Fibroblast of skin of scalp (primary cell): ENCODE measurements at regions not wholly inside any gene's neighbourhood (a gene's known extent, or its start where the extent isn't known, plus 50 kb on each side); places are given as distances from the start of the nearest gene placed in this dataset.
"Not testable (repeated sequence)": the region's sequence is repeated elsewhere in the genome, so short reads cannot be mapped to it uniquely, and the experiment has no call there.

ENCODE experiments used
- DNase-seq: peaks from one replicate; pipeline ENCODE4 v3.0.0-alpha.2; 2013

DNA sequence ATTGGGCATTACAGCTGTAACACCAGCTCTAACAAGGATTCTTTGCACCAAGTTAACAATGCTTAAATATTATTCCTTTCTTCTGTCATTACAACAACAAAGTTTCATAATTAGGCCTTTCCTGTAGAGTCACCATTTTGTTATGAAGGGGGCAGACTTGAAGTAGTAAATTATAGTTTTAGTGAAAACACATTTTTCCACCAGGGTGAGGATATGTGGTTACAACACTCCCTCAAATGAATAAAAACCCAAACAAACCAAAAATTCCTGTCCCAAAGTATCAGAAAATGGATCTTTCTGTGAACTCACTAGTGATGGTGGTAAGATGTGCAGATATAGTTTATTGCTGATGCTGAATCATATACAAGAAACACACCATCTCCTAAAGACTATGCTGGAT is 250.5 kb upstream of the TUT7 start:
- DNase-seq = peak; percentile 92

DNA sequence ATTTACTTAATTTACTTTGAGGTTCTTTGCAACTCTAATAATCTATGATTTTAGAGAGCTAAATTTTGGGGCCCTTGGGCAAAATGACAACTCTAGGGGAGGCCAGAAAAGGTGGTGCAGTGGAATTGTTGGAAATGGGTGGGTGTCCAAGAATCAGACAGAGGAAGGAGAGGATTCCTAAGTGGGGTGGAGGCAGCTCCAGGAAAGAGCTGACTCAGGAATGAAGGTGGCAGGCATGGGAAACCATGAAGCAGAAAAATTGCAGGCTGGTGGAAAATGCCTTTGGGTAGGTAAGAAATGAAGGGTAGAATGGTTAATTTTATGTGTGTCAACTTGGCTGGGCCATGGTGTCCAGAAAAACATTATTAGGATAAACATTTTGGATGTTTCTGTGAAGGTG is 248.5 kb upstream of the TUT7 start:
- no peak for DNase-seq

DNA sequence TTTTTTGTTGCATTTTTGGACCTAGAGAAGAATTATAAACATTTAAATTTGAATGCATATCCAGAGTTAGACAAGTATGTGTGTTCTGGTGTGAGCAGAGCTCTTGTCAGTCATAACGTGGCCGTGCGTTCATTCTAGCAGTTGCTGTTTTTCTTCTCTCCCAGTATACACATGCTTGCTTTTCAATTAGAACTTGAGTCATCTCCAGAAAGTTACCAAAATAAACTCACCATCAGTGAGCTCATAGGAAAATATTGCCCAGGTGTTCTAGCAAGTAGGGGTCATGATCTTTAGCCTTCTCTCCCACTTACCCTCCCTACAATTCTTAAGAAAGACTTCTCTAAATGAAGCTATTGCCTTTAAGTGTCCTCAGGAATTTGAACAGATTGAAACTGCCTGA is 247.5 kb upstream of the TUT7 start:
- DNase-seq = no peak

GRCh38 chr9:86600977-86601376 is 246.8 kb upstream of the TUT7 start:
- DNase-seq = no peak

- peak; percentile 38 for DNase-seq
These were observed 246.1 kb upstream of the TUT7 start for GRCh38 chr9:86600291-86600690.

DNA sequence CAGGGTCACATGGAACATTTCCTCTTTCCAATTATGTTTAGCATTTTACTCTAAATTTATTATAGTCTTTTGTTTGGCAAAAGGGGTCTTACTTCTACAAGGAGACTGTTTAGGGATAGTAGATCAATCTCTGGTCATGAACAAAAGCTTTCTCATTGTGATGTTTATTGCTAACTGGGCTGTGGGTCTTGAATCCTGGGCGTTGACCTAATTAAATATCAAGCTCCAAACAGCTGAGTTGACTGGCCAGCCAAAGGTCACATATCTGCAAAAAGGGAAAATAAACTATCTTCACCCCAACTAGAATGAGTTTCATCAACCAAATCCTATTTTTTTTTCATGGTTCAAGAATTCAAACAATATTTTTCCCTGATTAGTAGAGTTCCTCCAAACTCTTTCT is 245.4 kb upstream of the TUT7 start:
- DNase-seq = no peak

DNA sequence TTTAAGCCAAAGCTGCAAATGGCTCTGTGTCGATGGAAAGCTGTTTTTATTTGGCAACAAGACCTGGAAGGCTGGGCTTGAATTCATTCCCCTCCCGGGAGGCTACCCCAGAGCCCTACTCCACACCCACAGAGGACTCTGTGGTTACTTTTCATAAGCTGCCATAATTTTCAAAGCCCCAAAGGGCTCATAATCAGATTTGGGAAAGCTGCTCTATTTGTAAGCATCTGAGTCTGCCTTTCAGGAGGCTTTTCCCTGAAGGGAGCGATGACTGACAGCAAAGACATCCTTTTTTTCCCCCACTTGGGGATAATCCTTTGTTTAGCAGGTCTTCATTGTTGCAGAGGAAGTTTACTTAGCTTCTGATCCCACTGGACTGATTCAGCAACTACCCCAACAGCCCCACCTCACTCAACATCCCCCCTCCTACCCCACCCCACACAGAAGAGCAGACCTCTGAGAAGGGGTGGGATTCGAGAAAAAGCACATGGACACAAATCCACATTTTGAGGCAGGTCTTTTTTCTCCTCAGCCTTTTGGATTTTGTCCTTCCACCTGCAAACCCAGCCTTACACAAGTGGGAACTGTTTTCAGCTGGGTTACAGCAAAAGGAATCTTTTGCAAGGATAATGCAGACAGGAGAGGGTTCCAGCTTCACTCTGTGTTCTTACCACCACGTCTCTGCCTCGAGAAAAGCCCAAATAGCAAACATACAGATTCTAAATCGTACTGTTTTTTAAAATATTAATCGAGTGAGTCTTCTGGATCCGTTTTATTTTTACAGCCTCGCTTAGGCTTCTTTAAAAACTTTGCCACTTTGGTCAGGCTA is 244.4 kb upstream of the TUT7 start:
- DNase-seq = peak; percentile 63

GRCh38 chr9:86594724-86595123 is 240.5 kb upstream of the TUT7 start:
- peak; percentile 13 for DNase-seq

- peak; percentile 13 for DNase-seq
These were observed 237.3 kb upstream of the TUT7 start for GRCh38 chr9:86591472-86591871.

DNA sequence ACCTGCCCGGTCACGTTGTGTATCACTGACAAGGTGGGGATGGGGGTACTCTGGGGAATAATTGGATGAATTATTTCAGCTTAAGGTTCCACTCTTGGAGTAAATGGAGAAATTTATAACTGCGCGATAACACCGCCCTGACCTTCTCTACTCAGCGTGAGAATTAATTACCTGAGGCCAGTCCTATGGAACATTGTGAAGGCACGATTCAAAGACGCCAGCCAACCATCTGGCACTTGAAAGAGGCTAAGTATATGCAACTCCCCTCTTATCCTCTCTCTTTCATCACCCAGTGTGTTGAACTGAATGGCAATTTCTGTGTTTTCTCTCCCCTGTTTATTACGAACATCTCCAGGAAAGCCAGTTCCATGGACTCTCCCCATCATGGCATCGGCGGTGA is 235.5 kb upstream of the TUT7 start:
- no peak for DNase-seq

- no peak for DNase-seq
These were observed 235.1 kb upstream of the TUT7 start for GRCh38 chr9:86589273-86589672.

DNA sequence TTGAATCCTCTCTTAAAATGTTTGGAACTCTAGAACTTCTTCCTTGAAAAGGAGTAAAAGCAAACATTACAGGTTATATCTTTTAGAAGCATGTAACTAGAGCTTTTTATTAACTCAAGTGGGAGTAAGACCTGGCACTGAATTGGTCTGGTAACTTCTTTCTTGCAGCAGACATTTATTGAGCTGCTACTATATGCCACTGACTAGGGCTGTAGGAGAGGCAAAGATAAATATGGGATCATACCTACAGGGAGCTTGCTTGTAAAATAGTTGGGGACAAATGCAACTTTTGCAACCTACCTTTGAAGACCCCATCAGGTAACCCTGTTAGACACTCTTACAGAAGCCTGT is 231.9 kb upstream of the TUT7 start:
- DNase-seq = no peak

- DNase-seq = no peak
These were observed 231.4 kb upstream of the TUT7 start for GRCh38 chr9:86585422-86586143.

- no peak for DNase-seq
These were observed 226.5 kb upstream of the TUT7 start for GRCh38 chr9:86580688-86581087.

DNA sequence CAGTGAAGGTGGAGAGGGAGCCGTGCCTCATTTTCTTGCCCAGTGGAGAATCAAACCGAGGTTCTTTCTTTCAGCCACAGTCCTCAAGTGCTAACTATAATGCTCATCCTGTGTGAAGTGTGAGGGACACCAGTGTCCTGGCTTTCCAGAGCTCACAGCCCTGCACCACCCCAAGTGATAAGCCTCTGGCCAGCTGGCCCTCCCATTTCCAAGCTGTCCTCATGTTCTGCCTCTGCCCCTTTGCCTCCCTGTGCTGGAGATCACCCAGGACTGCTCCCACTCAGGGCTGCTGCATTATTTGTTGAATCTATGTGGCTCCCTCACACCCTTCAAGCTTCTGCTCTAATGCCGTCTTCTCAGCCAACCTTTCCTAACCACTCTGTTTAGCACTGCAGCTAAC is 224.5 kb upstream of the TUT7 start:
- DNase-seq = no peak

DNA sequence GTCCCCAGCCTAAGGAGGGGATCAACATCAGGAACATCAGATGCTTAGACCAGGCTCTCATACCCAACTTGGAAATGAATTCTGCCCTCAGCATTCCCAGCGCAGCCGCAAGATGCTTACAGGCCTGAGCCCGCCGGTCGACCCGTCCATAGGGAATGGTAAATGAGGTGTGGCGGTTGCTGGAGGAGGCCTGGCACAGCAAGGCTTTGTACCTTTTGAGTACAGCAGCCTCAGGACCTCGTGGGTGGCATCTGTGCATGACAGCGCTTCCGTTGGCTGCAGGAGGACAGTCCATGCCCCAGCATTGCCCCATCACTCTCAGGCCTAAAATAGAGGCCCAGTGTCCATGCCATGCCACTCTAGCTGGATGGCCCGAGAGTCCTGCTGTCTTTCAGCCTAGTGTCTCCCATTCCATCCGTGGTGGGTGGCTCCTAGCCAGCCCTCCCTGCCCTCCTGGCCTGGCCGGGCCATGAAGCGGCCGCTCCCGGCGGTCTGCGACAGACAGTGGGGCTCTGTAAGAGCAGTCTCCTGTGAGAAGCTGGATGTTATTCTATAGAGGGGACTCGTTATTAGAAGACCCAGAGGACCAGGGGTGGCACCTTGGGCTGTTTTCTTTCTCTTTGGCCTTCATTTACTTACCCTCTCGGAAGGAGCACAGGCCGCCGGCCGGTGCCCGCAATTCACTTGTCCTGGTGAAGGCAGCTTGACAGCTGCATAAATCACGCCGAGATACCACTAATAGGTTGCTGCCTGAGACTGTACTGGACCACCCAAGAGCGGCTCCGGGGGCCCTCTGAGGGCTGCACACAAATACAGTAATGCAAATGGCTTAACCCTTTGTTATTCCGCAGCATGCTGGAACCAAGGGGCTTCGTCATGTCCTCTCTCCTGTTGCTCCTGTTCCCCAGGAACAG is 223.5 kb upstream of the TUT7 start:
- no peak for DNase-seq

DNA sequence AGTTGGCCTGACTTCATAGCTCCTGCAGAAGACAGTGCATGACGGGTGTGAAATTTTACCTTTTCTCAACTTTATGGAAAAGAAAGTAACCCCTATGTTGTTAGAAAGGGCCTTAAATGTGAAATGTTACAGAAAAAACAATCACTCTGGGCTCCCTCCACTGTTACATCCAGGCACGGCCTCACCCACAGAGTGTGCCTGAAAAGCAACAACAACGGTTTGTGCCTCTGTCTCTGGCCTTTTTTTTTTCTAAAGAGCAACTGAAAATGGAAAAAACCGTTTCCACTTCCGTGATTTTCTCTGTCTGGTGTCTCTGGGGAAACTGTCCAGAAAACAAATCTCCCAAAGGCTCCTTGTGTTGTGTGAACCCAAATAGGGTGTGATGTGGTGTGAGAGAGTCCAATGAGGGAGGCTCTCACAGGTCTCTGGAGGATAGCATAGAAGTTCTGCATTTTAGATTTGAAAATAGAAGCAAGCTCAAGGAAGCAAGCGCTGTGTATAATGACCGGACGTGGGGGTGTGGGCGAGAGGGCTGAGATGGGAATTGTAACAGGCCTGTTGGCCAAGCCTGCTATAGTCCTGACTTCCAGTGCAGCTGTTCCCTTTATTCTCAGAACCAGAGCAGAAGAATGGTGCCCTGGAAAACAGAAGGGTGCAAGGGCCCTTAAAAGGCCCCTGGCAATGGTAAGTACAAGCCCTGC is 221.8 kb upstream of the TUT7 start:
- no peak for DNase-seq

DNA sequence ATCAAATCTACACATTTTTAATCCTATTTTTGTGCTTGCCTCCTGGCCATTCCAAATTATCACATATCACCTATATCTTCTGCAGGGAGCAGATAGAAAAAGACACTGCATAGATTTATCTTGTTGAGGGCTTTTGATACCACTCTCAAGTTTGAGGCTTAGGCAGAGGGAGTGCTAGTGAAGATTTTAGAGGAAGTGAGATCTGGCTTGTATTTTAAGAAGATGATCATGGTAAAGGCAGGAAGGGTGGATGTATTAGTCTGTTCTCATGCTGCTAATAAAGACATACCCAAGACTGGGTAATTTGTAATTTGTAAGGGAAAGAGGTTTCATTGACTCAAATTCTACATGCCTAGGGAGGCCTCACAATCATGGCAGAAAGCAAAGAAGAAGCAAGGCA is 220.9 kb upstream of the TUT7 start:
- DNase-seq = no peak

GRCh38 chr9:86573886-86574285 is 219.7 kb upstream of the TUT7 start:
- peak; percentile 63 for DNase-seq

- no peak for DNase-seq
These were observed 218.7 kb upstream of the TUT7 start for GRCh38 chr9:86572904-86573303.

- not testable (repeated sequence) for DNase-seq
These were observed 211.4 kb upstream of the TUT7 start for GRCh38 chr9:86565603-86566002.

GRCh38 chr9:86563936-86564335 is 209.7 kb upstream of the TUT7 start:
- no peak for DNase-seq

- DNase-seq = peak; percentile 42
These were observed 209.1 kb upstream of the TUT7 start for GRCh38 chr9:86563350-86563749.
